ENCODE measurements at regions not wholly inside any gene's neighbourhood (a gene's known extent, or its start where the extent isn't known, plus 50 kb on each side); places are given as distances from the start of the nearest gene placed in this dataset.
A peak's percentile ranks its signal among the peaks of the same experiment; 100 is the strongest.

DNA sequence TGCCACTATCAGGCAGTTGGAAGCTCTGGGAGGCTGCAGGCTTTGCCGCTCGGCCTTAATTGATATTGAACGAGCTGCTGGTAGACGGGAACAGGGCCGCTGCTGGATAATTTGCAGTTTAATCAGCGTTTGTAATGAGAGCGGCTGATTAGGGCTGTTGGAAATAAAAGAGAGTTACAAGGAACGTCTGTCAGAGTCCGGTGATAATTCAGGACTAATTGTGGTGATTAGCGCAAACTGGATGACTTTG lies 68.2 kb upstream of the TBCA start (continued):
- TF ChIP-seq, protein P1, sequence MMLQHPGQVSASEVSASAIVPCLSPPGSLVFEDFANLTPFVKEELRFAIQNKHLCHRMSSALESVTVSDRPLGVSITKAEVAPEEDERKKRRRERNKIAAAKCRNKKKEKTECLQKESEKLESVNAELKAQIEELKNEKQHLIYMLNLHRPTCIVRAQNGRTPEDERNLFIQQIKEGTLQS (CRISPR knock-in tag; conservative IDR thresholded peaks at IDR 0.05) = no peak
- TF ChIP-seq, protein P2, sequence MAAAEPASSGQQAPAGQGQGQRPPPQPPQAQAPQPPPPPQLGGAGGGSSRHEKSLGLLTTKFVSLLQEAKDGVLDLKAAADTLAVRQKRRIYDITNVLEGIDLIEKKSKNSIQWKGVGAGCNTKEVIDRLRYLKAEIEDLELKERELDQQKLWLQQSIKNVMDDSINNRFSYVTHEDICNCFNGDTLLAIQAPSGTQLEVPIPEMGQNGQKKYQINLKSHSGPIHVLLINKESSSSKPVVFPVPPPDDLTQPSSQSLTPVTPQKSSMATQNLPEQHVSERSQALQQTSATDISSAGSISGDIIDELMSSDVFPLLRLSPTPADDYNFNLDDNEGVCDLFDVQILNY (CRISPR knock-in tag; IDR thresholded peaks at IDR 0.05) = no peak
- TF ChIP-seq RELA (CRISPR knock-in tag; IDR thresholded peaks at IDR 0.05; ENCODE audit: borderline replicate concordance) = no peak
- TF ChIP-seq SMAD3 (CRISPR knock-in tag; IDR thresholded peaks at IDR 0.05; ENCODE audit: borderline replicate concordance) = no peak
- TF ChIP-seq GRHL2 (CRISPR knock-in tag; IDR thresholded peaks at IDR 0.05; ENCODE audit: insufficient replicate concordance, severe bottlenecking) = no peak

DNA sequence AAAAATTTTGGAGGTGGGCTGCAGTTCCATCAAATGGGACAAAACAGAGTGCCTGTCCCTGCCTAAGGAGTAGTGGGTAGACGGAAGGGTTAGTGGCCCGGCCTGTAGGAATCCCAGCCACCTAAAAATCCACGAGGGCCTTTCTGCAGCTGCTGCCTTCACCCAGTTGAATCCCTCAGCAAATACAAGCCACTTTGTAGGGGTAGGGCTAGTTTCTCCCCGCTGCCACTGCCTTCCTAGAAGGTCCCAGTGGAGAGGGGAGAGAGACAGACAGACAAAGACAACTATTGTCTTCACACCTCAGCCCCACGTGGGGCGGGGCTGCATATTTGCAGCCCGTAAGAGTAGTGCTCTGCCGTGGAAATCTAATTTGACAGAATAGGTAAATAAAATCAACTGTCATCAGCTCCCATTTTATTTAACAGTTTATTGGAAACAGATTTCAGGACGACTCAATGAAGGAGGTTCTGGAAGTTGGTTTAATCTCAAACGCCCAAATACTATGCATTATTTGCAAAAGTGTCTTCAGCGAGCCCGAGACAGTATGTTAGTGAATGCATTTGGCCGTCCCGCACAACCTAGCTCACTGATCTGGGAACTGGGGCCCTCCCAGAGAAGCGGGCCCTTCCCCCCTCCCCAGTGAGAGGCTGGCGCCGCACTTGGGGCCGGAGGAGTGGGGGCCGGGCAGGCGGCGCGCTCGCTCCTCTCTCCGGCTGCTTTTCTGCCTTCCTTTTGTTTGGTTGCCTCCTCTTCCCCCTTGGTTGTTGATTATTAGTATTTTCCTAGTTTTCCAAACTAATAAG lies 67.6 kb upstream of the TBCA start:
- peak overlapping the region; percentile 58 for H3K4me3 Mint-ChIP-seq
- H3K36me3 Mint-ChIP-seq = no peaks in the 10 kb centered on the region
- TF ChIP-seq ZNF219 (CRISPR knock-in tag; IDR thresholded peaks at IDR 0.05; ENCODE audit: borderline replicate concordance) (no peak), KAT7 (CRISPR knock-in tag; IDR thresholded peaks at IDR 0.05; ENCODE audit: borderline replicate concordance) (no peak), NFATC4 (CRISPR knock-in tag; IDR thresholded peaks at IDR 0.05) (no peak), ESRRA (CRISPR knock-in tag; IDR thresholded peaks at IDR 0.05; ENCODE audit: borderline replicate concordance) (no peak), ZNF138 (CRISPR knock-in tag; conservative IDR thresholded peaks at IDR 0.05) (no peak), SP1 (CRISPR knock-in tag; conservative IDR thresholded peaks at IDR 0.05) (no peak), RELA (CRISPR knock-in tag; IDR thresholded peaks at IDR 0.05; ENCODE audit: borderline replicate concordance) (no peak), ATF1 (CRISPR knock-in tag; IDR thresholded peaks at IDR 0.05) (no peak), FOXK1 (CRISPR knock-in tag; IDR thresholded peaks at IDR 0.05) (no peak), CBFB (CRISPR knock-in tag; IDR thresholded peaks at IDR 0.05; ENCODE audit: low read depth) (no peak), ETV6 (CRISPR knock-in tag; IDR thresholded peaks at IDR 0.05) (no peak), ZNF317 (CRISPR knock-in tag; IDR thresholded peaks at IDR 0.05; ENCODE audit: borderline replicate concordance, low read depth) (no peak), PRRX2 (CRISPR knock-in tag; IDR thresholded peaks at IDR 0.05) (no peak), GRHL2 (CRISPR knock-in tag; IDR thresholded peaks at IDR 0.05; ENCODE audit: insufficient replicate concordance, severe bottlenecking) (no peak), ZNF263 (CRISPR knock-in tag; IDR thresholded peaks at IDR 0.05; ENCODE audit: low read depth) (no peak)
- TF ChIP-seq, protein P3, sequence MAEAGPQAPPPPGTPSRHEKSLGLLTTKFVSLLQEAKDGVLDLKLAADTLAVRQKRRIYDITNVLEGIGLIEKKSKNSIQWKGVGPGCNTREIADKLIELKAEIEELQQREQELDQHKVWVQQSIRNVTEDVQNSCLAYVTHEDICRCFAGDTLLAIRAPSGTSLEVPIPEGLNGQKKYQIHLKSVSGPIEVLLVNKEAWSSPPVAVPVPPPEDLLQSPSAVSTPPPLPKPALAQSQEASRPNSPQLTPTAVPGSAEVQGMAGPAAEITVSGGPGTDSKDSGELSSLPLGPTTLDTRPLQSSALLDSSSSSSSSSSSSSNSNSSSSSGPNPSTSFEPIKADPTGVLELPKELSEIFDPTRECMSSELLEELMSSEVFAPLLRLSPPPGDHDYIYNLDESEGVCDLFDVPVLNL (CRISPR knock-in tag; IDR thresholded peaks at IDR 0.05; ENCODE audit: borderline replicate concordance, low read depth) = no peak
- TF ChIP-seq, protein P4, sequence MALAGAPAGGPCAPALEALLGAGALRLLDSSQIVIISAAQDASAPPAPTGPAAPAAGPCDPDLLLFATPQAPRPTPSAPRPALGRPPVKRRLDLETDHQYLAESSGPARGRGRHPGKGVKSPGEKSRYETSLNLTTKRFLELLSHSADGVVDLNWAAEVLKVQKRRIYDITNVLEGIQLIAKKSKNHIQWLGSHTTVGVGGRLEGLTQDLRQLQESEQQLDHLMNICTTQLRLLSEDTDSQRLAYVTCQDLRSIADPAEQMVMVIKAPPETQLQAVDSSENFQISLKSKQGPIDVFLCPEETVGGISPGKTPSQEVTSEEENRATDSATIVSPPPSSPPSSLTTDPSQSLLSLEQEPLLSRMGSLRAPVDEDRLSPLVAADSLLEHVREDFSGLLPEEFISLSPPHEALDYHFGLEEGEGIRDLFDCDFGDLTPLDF (CRISPR knock-in tag; IDR thresholded peaks at IDR 0.05) = no peak
- no peak overlapping the region for H3K27ac Mint-ChIP-seq
- CTCF ChIA-PET = interaction anchor here (1.0 to 1.4 kb wide), 2 partner anchors 16 to 198 kb away, joined by 3 to 4 read pairs; no protein-coding TSS in a partner anchor
- no peaks in the 10 kb centered on the region for H3K9me3 Mint-ChIP-seq
- POLR2A ChIA-PET = interaction anchor here (1.7 kb wide), 1 partner anchor 69 kb away, joined by 4 read pairs; no protein-coding TSS in a partner anchor
- peaks cover 100% of the 10 kb centered on the region for H3K27me3 Mint-ChIP-seq (ENCODE audit: low read depth)
- ATAC-seq (peak; percentile 31), DNase-seq (ENCODE audit: low spot score) (peak; percentile 61)
- peaks cover 35% of the 10 kb centered on the region for H3K4me1 Mint-ChIP-seq

DNA sequence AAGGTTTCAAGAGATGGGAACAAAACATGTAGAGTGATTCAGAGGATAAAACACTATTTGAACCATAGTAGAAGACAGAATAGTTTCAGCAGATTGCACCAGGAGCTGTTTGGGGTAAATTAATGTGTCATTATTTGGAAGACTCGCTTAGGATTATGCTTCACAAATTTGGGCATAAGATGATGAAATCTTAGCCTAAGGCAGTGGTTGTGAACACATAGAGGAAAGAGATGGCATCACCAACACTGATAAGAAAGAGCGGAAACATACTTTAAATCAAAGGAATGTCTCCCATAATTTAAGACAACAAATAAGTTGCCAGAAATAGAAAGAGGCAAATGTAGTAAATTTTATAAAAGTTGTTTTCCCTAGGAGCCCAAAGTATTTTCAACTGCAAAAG lies 66.1 kb upstream of the TBCA start:
- peaks cover 98% of the 10 kb centered on the region for H3K27me3 Mint-ChIP-seq (ENCODE audit: low read depth)
- H3K4me1 Mint-ChIP-seq = peaks cover 22% of the 10 kb centered on the region
- no peak for ATAC-seq
- no peak overlapping the region for H3K27ac Mint-ChIP-seq
- DNase-seq (ENCODE audit: low spot score) = no peak
- POLR2A ChIA-PET = no interaction called here
- no peaks in the 10 kb centered on the region for H3K9me3 Mint-ChIP-seq
- H3K36me3 Mint-ChIP-seq = no peaks in the 10 kb centered on the region
- no peak overlapping the region for H3K4me3 Mint-ChIP-seq
- CTCF ChIA-PET = interaction anchor here (1.0 kb wide), 1 partner anchor 203 kb away, joined by 3 read pairs; the partner anchor contains the start of gene OTP
- TF ChIP-seq TP53 (CRISPR knock-in tag; IDR thresholded peaks at IDR 0.05) = no peak
- TF ChIP-seq, protein P5, sequence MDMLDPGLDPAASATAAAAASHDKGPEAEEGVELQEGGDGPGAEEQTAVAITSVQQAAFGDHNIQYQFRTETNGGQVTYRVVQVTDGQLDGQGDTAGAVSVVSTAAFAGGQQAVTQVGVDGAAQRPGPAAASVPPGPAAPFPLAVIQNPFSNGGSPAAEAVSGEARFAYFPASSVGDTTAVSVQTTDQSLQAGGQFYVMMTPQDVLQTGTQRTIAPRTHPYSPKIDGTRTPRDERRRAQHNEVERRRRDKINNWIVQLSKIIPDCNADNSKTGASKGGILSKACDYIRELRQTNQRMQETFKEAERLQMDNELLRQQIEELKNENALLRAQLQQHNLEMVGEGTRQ (CRISPR knock-in tag; IDR thresholded peaks at IDR 0.05) = no peak
- TF ChIP-seq, protein P6, sequence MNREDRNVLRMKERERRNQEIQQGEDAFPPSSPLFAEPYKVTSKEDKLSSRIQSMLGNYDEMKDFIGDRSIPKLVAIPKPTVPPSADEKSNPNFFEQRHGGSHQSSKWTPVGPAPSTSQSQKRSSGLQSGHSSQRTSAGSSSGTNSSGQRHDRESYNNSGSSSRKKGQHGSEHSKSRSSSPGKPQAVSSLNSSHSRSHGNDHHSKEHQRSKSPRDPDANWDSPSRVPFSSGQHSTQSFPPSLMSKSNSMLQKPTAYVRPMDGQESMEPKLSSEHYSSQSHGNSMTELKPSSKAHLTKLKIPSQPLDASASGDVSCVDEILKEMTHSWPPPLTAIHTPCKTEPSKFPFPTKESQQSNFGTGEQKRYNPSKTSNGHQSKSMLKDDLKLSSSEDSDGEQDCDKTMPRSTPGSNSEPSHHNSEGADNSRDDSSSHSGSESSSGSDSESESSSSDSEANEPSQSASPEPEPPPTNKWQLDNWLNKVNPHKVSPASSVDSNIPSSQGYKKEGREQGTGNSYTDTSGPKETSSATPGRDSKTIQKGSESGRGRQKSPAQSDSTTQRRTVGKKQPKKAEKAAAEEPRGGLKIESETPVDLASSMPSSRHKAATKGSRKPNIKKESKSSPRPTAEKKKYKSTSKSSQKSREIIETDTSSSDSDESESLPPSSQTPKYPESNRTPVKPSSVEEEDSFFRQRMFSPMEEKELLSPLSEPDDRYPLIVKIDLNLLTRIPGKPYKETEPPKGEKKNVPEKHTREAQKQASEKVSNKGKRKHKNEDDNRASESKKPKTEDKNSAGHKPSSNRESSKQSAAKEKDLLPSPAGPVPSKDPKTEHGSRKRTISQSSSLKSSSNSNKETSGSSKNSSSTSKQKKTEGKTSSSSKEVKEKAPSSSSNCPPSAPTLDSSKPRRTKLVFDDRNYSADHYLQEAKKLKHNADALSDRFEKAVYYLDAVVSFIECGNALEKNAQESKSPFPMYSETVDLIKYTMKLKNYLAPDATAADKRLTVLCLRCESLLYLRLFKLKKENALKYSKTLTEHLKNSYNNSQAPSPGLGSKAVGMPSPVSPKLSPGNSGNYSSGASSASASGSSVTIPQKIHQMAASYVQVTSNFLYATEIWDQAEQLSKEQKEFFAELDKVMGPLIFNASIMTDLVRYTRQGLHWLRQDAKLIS (CRISPR knock-in tag; IDR thresholded peaks at IDR 0.05; ENCODE audit: borderline replicate concordance) = no peak
